Ishikawa (cell line): ENCODE measurements at regions not wholly inside any gene's neighbourhood (a gene's known extent, or its start where the extent isn't known, plus 50 kb on each side); places are given as distances from the start of the nearest gene placed in this dataset.

Experiments used
- CEBPB ChIP-seq: IDR thresholded peaks from 2 replicates; pipeline ENCODE4 v1.6.1; 2012
- CREB1 ChIP-seq: IDR thresholded peaks from 2 replicates; pipeline ENCODE4 v1.6.1; 2012; ENCODE audit warnings: low read depth
- EGR1 ChIP-seq: IDR thresholded peaks from 2 replicates; pipeline ENCODE4 v1.6.1; 2012
- EP300 ChIP-seq: IDR thresholded peaks from 2 replicates; pipeline ENCODE4 v1.6.1; 2012; ENCODE audit warnings: borderline replicate concordance
- FOXM1 ChIP-seq: IDR thresholded peaks from 2 replicates; pipeline ENCODE4 v1.6.1; 2012; ENCODE audit warnings: low read depth, borderline replicate concordance
- MAX ChIP-seq: IDR thresholded peaks from 2 replicates; pipeline ENCODE4 v1.6.1; 2012
- NFIC ChIP-seq: IDR thresholded peaks from 2 replicates; pipeline ENCODE4 v1.6.1; 2012
- RAD21 ChIP-seq: IDR thresholded peaks from 2 replicates; pipeline ENCODE4 v1.6.1; 2012; ENCODE audit warnings: low read depth
- REST ChIP-seq: IDR thresholded peaks from 2 replicates; pipeline ENCODE4 v1.6.1; 2012; ENCODE audit warnings: low read depth, mild to moderate bottlenecking
- TAF1 ChIP-seq: IDR thresholded peaks from 2 replicates; pipeline ENCODE4 v1.6.1; 2012; ENCODE audit warnings: low read depth, mild to moderate bottlenecking
- TCF12 ChIP-seq: IDR thresholded peaks from 2 replicates; pipeline ENCODE4 v1.6.1; 2012; ENCODE audit warnings: low read depth
- TEAD4 ChIP-seq: IDR thresholded peaks from 2 replicates; pipeline ENCODE4 v1.6.1; 2012
- USF1 ChIP-seq: IDR thresholded peaks from 2 replicates; pipeline ENCODE4 v1.6.1; 2012
- YY1 ChIP-seq: IDR thresholded peaks from 2 replicates; pipeline ENCODE4 v1.6.1; 2012; ENCODE audit warnings: low read depth
- ZBTB7A ChIP-seq: IDR thresholded peaks from 2 replicates; pipeline ENCODE4 v1.6.1; 2012; ENCODE audit warnings: low read depth

DNA sequence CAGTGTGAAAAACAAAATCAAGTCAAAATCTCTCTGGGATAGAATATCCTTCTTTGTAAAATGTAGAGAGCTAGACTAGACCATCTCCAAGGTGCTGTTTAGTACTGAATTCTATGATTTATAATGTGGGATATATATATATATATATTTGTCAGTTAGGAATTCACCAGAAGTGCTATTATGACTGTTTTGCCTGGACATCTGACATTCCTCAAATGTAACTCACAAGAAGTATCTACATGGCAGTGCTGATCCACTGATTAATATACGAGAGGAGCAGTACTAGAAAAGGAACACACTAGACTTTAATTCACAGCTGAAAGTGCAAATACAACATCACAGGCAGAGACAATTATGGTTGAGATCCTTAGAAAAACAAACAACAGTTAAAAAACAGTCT lies 208.9 kb downstream of the GBA3 start:
- no peak for TF ChIP-seq MAX

DNA sequence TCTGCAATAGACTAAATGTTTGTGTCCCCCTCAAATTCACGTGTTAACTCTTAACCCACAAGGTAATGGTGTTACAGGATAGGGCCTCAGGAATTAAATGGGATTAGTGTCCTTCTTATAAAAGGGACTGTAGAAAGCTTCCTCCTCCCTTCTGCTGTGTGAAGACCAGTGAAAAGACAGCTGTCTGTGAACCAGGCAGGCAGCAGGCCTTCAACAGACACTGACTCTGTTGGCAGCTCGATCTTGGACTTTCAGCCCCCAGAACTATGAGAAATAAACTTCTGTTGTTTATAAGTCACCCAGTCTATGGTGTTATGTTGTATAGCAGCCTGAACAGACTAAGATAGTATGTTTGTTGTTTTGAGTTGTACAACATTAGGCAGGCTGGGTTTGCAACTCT lies 208.1 kb downstream of the GBA3 start:
- TF ChIP-seq YY1 (no peak), ZBTB7A (no peak), REST (no peak), FOXM1 (no peak), EP300 (no peak), EGR1 (no peak), TAF1 (no peak), TEAD4 (no peak), TCF12 (no peak), MAX (no peak), CREB1 (no peak)

- TF ChIP-seq EP300 (no peak), RAD21 (peak; percentile 57)
Observed at GRCh38 chr4:22897520-22898108, 204.9 kb downstream of the GBA3 start.

- TF ChIP-seq EGR1: no peak
- TF ChIP-seq MAX: no peak
- no peak for TF ChIP-seq EP300
- no peak for TF ChIP-seq USF1
- TF ChIP-seq NFIC: no peak
- no peak for TF ChIP-seq RAD21
- no peak for TF ChIP-seq REST
- TF ChIP-seq TAF1: no peak
- TF ChIP-seq TEAD4: no peak
- no peak for TF ChIP-seq TCF12
- TF ChIP-seq FOXM1: no peak
- no peak for TF ChIP-seq YY1
- TF ChIP-seq CREB1: no peak
- no peak for TF ChIP-seq CEBPB
- no peak for TF ChIP-seq ZBTB7A
Observed at GRCh38 chr4:22895482-22895881, 202.7 kb downstream of the GBA3 start.

DNA sequence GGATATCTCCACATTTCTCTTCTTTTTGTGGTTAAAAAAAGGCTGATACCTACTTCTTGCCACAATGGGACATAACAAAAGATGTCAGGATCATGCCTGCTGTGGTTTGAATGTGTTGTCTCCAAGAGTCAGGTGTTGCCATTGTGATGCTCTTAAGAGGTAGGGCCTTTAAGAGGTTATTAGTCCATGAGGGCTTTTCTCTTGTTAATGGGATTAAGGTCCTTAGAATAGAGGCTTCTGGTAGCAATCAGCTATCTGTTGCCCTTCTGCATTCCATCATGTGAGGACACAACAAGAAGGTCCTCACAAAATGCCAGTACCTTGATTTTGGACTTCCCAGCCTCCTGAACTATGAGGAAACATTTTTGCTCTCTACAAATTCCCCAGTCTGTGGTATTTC lies 191.4 kb downstream of the GBA3 start:
- TF ChIP-seq TCF12: no peak
- no peak for TF ChIP-seq FOXM1
- no peak for TF ChIP-seq REST
- no peak for TF ChIP-seq EP300
- no peak for TF ChIP-seq TEAD4
- no peak for TF ChIP-seq ZBTB7A
- no peak for TF ChIP-seq YY1

DNA sequence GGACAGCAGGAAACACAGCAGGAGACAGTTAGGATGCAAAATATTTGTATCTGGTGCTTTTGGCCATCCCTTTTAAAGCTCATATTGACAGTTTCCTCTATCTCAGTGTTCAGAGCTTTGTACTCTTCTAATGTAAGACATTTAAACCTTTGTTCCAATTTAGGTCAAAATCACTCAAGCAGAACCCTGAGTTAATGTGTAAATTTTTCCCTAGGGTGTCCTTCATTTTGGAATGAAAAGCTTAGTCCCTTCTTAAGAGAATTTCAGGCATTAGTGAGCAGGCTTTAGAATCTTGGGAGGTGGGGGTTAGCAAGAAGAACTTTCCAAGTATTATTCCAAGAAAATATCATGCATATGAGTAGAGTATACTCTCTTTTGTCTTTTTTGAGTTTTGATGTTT lies 188.7 kb downstream of the GBA3 start:
- TF ChIP-seq MAX: no peak
